Skeletal muscle tissue (tissue), 3 donors: ENCODE measurements at regions not wholly inside any gene's neighbourhood (a gene's known extent, or its start where the extent isn't known, plus 50 kb on each side); places are given as distances from the start of the nearest gene placed in this dataset.

Source experiments
- H3K27ac ChIP-seq: one replicate; pipeline ENCODE4 v1.7.0; 2013; ENCODE audit warnings: mild to moderate bottlenecking, low read depth, low read length, inconsistent platforms
- H3K27me3 ChIP-seq, 3 donors: one replicate each; pipeline ENCODE4 v1.7.0; 2013; ENCODE audit warnings: low read length in 3 of 3; ENCODE audit not compliant: control insufficient read depth in 3 of 3, insufficient read depth in 3 of 3
- H3K36me3 ChIP-seq, 3 donors: one replicate each; pipeline ENCODE4 v1.7.0; 2013; ENCODE audit warnings: low read length in 3 of 3; ENCODE audit not compliant: control insufficient read depth in 3 of 3, insufficient read depth in 3 of 3
- H3K4me1 ChIP-seq, 3 donors: one replicate each; pipeline ENCODE4 v1.7.0; 2013; ENCODE audit warnings: low read length in 3 of 3, mild to moderate bottlenecking in 3 of 3; ENCODE audit not compliant: control insufficient read depth in 3 of 3, insufficient read depth in 3 of 3
- H3K4me3 ChIP-seq, 3 donors: one replicate each; pipeline ENCODE4 v1.7.0; 2013; ENCODE audit warnings: low read length in 3 of 3
- H3K9ac ChIP-seq, 3 donors: one replicate each; pipeline ENCODE4 v1.7.0; 2013; ENCODE audit warnings: low read length in 3 of 3, mild to moderate bottlenecking in 3 of 3, moderate library complexity in 2 of 3, low read depth in 1 of 3
- H3K9me3 ChIP-seq, 3 donors: one replicate each; pipeline ENCODE4 v1.7.0; 2013; ENCODE audit warnings: low read length in 3 of 3; ENCODE audit not compliant: control insufficient read depth in 3 of 3
- donor health status: Osteomylitis.

- H3K9ac ChIP-seq, result no peak overlapping the region
- H3K4me1 ChIP-seq, result no peaks in the 10 kb centered on the region
- H3K4me3 ChIP-seq, result no peak overlapping the region
- H3K36me3 ChIP-seq, result no peaks in the 10 kb centered on the region
- H3K27ac ChIP-seq, result no peak overlapping the region
- H3K27me3 ChIP-seq, result peaks cover 0 to 9% (median 5%) of the 10 kb centered on the region in 3 donors
- peaks cover 0 to 3% (median 3%) of the 10 kb centered on the region in 3 donors for H3K9me3 ChIP-seq
These were observed 203.0 kb upstream of the TNRC6C start for GRCh38 chr17:77755410-77755963.

- H3K4me1 ChIP-seq, result no peaks in the 10 kb centered on the region
- H3K27me3 ChIP-seq, result peaks cover 0 to 7% (median 5%) of the 10 kb centered on the region in 3 donors
- H3K9me3 ChIP-seq, result peaks cover 0 to 3% (median 3%) of the 10 kb centered on the region in 3 donors
- H3K27ac ChIP-seq, result no peak overlapping the region
- no peak overlapping the region for H3K9ac ChIP-seq
- H3K4me3 ChIP-seq, result no peak overlapping the region
- H3K36me3 ChIP-seq, result no peaks in the 10 kb centered on the region
These were observed 202.5 kb upstream of the TNRC6C start for GRCh38 chr17:77756028-77756427.

- H3K4me1 ChIP-seq, result no peaks in the 10 kb centered on the region
- H3K9me3 ChIP-seq, result peaks cover 0 to 3% (median 3%) of the 10 kb centered on the region in 3 donors
- H3K9ac ChIP-seq, result no peak overlapping the region
- peaks cover 0 to 7% (median 5%) of the 10 kb centered on the region in 3 donors for H3K27me3 ChIP-seq
- no peak overlapping the region for H3K4me3 ChIP-seq
- no peaks in the 10 kb centered on the region for H3K36me3 ChIP-seq
- no peak overlapping the region for H3K27ac ChIP-seq
These were observed 201.5 kb upstream of the TNRC6C start for GRCh38 chr17:77756846-77757560.

GRCh38 chr17:77757561-77757898 is 201.0 kb upstream of the TNRC6C start:
- H3K27ac ChIP-seq, result no peak overlapping the region
- no peaks in the 10 kb centered on the region for H3K36me3 ChIP-seq
- H3K4me3 ChIP-seq, result no peak overlapping the region

GRCh38 chr17:77763023-77763422 is 195.5 kb upstream of the TNRC6C start:
- no peaks in the 10 kb centered on the region for H3K36me3 ChIP-seq
- no peak overlapping the region for H3K9ac ChIP-seq
- peaks cover 0 to 3% (median 0%) of the 10 kb centered on the region in 3 donors for H3K27me3 ChIP-seq
- no peak overlapping the region for H3K27ac ChIP-seq
- H3K9me3 ChIP-seq, result no peaks in the 10 kb centered on the region
- H3K4me3 ChIP-seq, result no peak overlapping the region
- H3K4me1 ChIP-seq, result no peaks in the 10 kb centered on the region

More at GRCh38 chr17:77757561-77757898, 201.0 kb upstream of the TNRC6C start:
- Histone ChIP-seq H3K27me3 (peaks cover 0 to 7% (median 5%) of the 10 kb centered on the region in 3 donors), H3K9me3 (peaks cover 0 to 3% (median 3%) of the 10 kb centered on the region in 3 donors), H3K9ac (no peak overlapping the region), H3K4me1 (no peaks in the 10 kb centered on the region)

GRCh38 chr17:77763575-77763974 is 194.9 kb upstream of the TNRC6C start:
- H3K27me3 ChIP-seq, result peaks cover 0 to 3% (median 0%) of the 10 kb centered on the region in 3 donors
- no peaks in the 10 kb centered on the region for H3K36me3 ChIP-seq
- H3K9me3 ChIP-seq, result no peaks in the 10 kb centered on the region

GRCh38 chr17:77765292-77765691 is 193.2 kb upstream of the TNRC6C start:
- Histone ChIP-seq H3K9me3 (no peaks in the 10 kb centered on the region), H3K27me3 (peaks cover 0 to 8% (median 0%) of the 10 kb centered on the region in 3 donors), H3K9ac (no peak overlapping the region), H3K27ac (no peak overlapping the region), H3K36me3 (no peaks in the 10 kb centered on the region), H3K4me3 (no peak overlapping the region), H3K4me1 (no peaks in the 10 kb centered on the region)

More at GRCh38 chr17:77763575-77763974, 194.9 kb upstream of the TNRC6C start:
- H3K4me3 ChIP-seq, result no peak overlapping the region
- no peak overlapping the region for H3K9ac ChIP-seq
- H3K27ac ChIP-seq, result no peak overlapping the region
- H3K4me1 ChIP-seq, result no peaks in the 10 kb centered on the region

GRCh38 chr17:77767148-77767547 is 191.4 kb upstream of the TNRC6C start:
- Histone ChIP-seq H3K9ac (no peak overlapping the region), H3K4me1 (no peaks in the 10 kb centered on the region), H3K27me3 (peaks cover 0 to 8% (median 0%) of the 10 kb centered on the region in 3 donors), H3K4me3 (no peak overlapping the region), H3K36me3 (no peaks in the 10 kb centered on the region), H3K27ac (no peak overlapping the region), H3K9me3 (no peaks in the 10 kb centered on the region)

- H3K36me3 ChIP-seq, result no peaks in the 10 kb centered on the region
- H3K4me3 ChIP-seq, result no peak overlapping the region
- peaks cover 2 to 5% (median 3%) of the 10 kb centered on the region in 3 donors for H3K4me1 ChIP-seq
- H3K9ac ChIP-seq, result no peak overlapping the region
- H3K27ac ChIP-seq, result no peak overlapping the region
- no peaks in the 10 kb centered on the region for H3K9me3 ChIP-seq
- peaks cover 0 to 8% (median 0%) of the 10 kb centered on the region in 3 donors for H3K27me3 ChIP-seq
These were observed 190.2 kb upstream of the TNRC6C start for GRCh38 chr17:77768248-77768852.

- no peaks in the 10 kb centered on the region for H3K9me3 ChIP-seq
These were observed 189.3 kb upstream of the TNRC6C start for GRCh38 chr17:77769215-77769614.

More at GRCh38 chr17:77769215-77769614, 189.3 kb upstream of the TNRC6C start:
- H3K36me3 ChIP-seq, result no peaks in the 10 kb centered on the region
- H3K27me3 ChIP-seq, result peaks cover 0 to 8% (median 0%) of the 10 kb centered on the region in 3 donors
- H3K9ac ChIP-seq, result no peak overlapping the region
- H3K4me1 ChIP-seq, result peaks cover 2 to 5% (median 3%) of the 10 kb centered on the region in 3 donors
- no peak overlapping the region for H3K4me3 ChIP-seq
- H3K27ac ChIP-seq, result no peak overlapping the region
